ENCODE measurements at regions not wholly inside any gene's neighbourhood (a gene's known extent, or its start where the extent isn't known, plus 50 kb on each side); places are given as distances from the start of the nearest gene placed in this dataset.

DNA sequence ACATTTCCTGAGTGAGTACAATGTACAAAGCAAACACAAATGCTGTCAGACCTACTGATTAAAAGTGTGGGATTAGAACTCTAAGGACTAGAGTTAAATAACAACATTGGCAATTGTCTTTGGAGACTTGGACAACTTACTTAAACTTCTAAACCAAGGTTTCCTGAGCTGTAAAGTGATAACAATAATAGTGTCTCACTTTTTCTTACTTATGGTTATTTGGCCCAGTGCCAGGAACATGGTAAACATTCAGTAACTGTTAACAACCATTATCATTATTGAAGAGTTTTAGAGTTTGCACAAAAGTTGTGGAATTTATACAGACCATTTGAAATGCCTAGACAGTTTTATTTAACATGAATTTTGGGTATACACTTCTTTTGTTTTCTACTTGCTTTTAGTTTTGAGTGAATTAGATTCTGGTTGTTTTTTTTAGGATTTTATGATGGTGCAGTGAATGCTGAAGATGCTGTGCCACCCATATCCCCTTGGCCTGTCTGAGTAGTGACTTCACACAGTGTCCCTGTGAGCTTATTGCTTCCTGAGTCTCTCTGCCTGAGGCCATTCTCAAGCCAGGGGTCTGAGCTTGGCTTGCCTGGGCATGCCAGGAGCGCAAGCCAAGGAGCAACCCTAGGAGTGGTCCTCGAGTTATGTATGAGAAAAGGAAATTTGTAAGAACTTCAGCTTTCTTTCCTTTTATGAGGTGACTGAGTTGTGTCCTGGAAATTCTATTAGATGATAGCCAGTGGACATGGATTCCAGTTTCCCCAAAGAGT is 932.8 kb downstream of the TTLL7 start:
- Histone ChIP-seq H3K36me3 (replicated peaks in 1 of 2; ENCODE audit: control insufficient read depth in 2 of 2, insufficient read depth in 2 of 2, low read length in 2 of 2) (no peaks in the 10 kb centered on the region), H2BK5ac (ENCODE audit: low read length) (no peak overlapping the region), H3K14ac (ENCODE audit: low read length) (no peak overlapping the region), H4K8ac (ENCODE audit: low read depth, low read length) (no peak overlapping the region), H2BK120ac (ENCODE audit: low read depth, low read length) (no peak overlapping the region), H3K9me3 (replicated peaks in 1 of 2; ENCODE audit: control insufficient read depth in 2 of 2, insufficient read depth in 1 of 2, low read depth in 1 of 2, low read length in 2 of 2) (peaks cover 3 to 8% of the 10 kb centered on the region in 2 donors), H2BK12ac (ENCODE audit: low read length) (no peak overlapping the region), H3K27ac (replicated peaks; ENCODE audit: low read length) (no peak overlapping the region), H2BK15ac (ENCODE audit: low read length) (no peak overlapping the region), H3K9ac (ENCODE audit: low read depth, low read length, poor library complexity) (no peak overlapping the region), H3K23ac (ENCODE audit: low read depth, low read length, poor library complexity) (no peak overlapping the region), H3K4me1 (ENCODE audit: control insufficient read depth in 2 of 2, insufficient read depth in 1 of 2, low read depth in 1 of 2, low read length in 2 of 2) (no peaks in the 10 kb centered on the region), H2AFZ (ENCODE audit: low read length) (no peak overlapping the region), H3K4me2 (ENCODE audit: insufficient read depth, low read length, poor library complexity, severe bottlenecking) (no peak overlapping the region), H2AK5ac (ENCODE audit: low read depth, low read length) (no peak overlapping the region), H3K79me1 (ENCODE audit: low read depth, low read length) (no peaks in the 10 kb centered on the region), H3K4ac (ENCODE audit: low read length) (no peak overlapping the region), H3K27me3 (ENCODE audit: control insufficient read depth in 3 of 3, insufficient read depth in 3 of 3, low read depth in 1 of 3, low read length in 3 of 3) (no peaks in the 10 kb centered on the region), H4K91ac (ENCODE audit: low read depth, low read length, poor library complexity) (no peak overlapping the region), H3K18ac (ENCODE audit: low read length) (no peak overlapping the region), H3K4me3 (ENCODE audit: low read length in 2 of 2) (no peak overlapping the region)
- WGBS, 2 donors (ENCODE audit: extremely low coverage in 2 of 2, insufficient read length in 2 of 2, insufficient replicate concordance in 1 of 2), result no CpG with 5 or more reads among the region's 2 CpGs
- no peak for DNase-seq (ENCODE audit: low spot score)

DNA sequence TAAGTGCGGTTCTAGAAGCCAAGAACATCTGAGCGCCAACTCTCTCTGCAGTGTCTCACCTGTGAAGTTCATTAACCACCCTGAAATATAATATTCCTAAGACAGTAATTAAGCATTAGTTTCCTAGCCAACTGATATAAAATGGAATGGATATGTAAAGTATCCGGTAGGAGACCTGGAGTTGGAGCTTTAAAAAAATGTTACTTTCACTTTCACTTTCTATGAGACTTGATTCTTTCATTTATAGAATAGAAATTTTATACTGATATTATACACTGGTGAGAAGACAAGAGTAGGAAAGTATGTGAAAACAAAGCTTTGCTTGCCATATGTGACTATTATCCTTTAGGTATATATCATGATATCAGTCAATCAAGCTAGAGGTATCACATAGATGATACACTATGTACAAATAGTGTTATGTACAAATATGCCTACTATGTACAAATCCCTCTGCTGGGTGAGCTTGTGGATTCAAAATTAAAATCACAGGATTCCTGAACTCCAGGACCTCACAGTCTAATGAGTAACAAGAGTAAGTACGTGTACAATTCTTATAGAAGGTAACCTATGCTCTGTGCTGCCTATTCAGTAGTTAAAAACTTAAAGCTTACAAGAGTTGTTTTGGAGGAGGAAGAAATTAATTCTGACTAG is 934.2 kb downstream of the TTLL7 start:
- Histone ChIP-seq H3K36me3 (replicated peaks in 1 of 2; ENCODE audit: control insufficient read depth in 2 of 2, insufficient read depth in 2 of 2, low read length in 2 of 2) (no peaks in the 10 kb centered on the region), H3K23ac (ENCODE audit: low read depth, low read length, poor library complexity) (no peak overlapping the region), H3K4me1 (ENCODE audit: control insufficient read depth in 2 of 2, insufficient read depth in 1 of 2, low read depth in 1 of 2, low read length in 2 of 2) (no peaks in the 10 kb centered on the region), H2BK5ac (ENCODE audit: low read length) (no peak overlapping the region), H3K14ac (ENCODE audit: low read length) (no peak overlapping the region), H3K27me3 (ENCODE audit: control insufficient read depth in 3 of 3, insufficient read depth in 3 of 3, low read depth in 1 of 3, low read length in 3 of 3) (no peaks in the 10 kb centered on the region), H3K4me2 (ENCODE audit: insufficient read depth, low read length, poor library complexity, severe bottlenecking) (no peak overlapping the region), H3K4ac (ENCODE audit: low read length) (no peak overlapping the region), H3K27ac (replicated peaks; ENCODE audit: low read length) (no peak overlapping the region), H3K79me1 (ENCODE audit: low read depth, low read length) (no peaks in the 10 kb centered on the region), H3K9ac (ENCODE audit: low read depth, low read length, poor library complexity) (no peak overlapping the region), H4K8ac (ENCODE audit: low read depth, low read length) (no peak overlapping the region), H2BK120ac (ENCODE audit: low read depth, low read length) (no peak overlapping the region), H3K4me3 (ENCODE audit: low read length in 2 of 2) (no peak overlapping the region), H2AFZ (ENCODE audit: low read length) (no peak overlapping the region), H2BK15ac (ENCODE audit: low read length) (no peak overlapping the region), H4K91ac (ENCODE audit: low read depth, low read length, poor library complexity) (no peak overlapping the region), H3K9me3 (replicated peaks in 1 of 2; ENCODE audit: control insufficient read depth in 2 of 2, insufficient read depth in 1 of 2, low read depth in 1 of 2, low read length in 2 of 2) (peaks cover 3 to 8% of the 10 kb centered on the region in 2 donors), H3K18ac (ENCODE audit: low read length) (no peak overlapping the region), H2AK5ac (ENCODE audit: low read depth, low read length) (no peak overlapping the region), H2BK12ac (ENCODE audit: low read length) (no peak overlapping the region)
- DNase-seq (ENCODE audit: low spot score), result no peak
- no CpG with 5 or more reads among the region's 4 CpGs for WGBS, 2 donors (ENCODE audit: extremely low coverage in 2 of 2, insufficient read length in 2 of 2, insufficient replicate concordance in 1 of 2)

- no peak for DNase-seq (ENCODE audit: low spot score)
- Histone ChIP-seq H2BK15ac (ENCODE audit: low read length) (no peak overlapping the region), H3K4ac (ENCODE audit: low read length) (no peak overlapping the region), H3K4me1 (ENCODE audit: control insufficient read depth in 2 of 2, insufficient read depth in 1 of 2, low read depth in 1 of 2, low read length in 2 of 2) (no peaks in the 10 kb centered on the region), H3K9ac (ENCODE audit: low read depth, low read length, poor library complexity) (no peak overlapping the region), H2AFZ (ENCODE audit: low read length) (no peak overlapping the region), H2BK120ac (ENCODE audit: low read depth, low read length) (no peak overlapping the region), H2AK5ac (ENCODE audit: low read depth, low read length) (no peak overlapping the region), H3K23ac (ENCODE audit: low read depth, low read length, poor library complexity) (no peak overlapping the region), H2BK5ac (ENCODE audit: low read length) (no peak overlapping the region), H4K8ac (ENCODE audit: low read depth, low read length) (no peak overlapping the region), H3K36me3 (replicated peaks in 1 of 2; ENCODE audit: control insufficient read depth in 2 of 2, insufficient read depth in 2 of 2, low read length in 2 of 2) (no peaks in the 10 kb centered on the region), H3K27me3 (ENCODE audit: control insufficient read depth in 3 of 3, insufficient read depth in 3 of 3, low read depth in 1 of 3, low read length in 3 of 3) (no peaks in the 10 kb centered on the region), H2BK12ac (ENCODE audit: low read length) (no peak overlapping the region), H3K27ac (replicated peaks; ENCODE audit: low read length) (no peak overlapping the region), H3K79me1 (ENCODE audit: low read depth, low read length) (no peaks in the 10 kb centered on the region), H3K14ac (ENCODE audit: low read length) (no peak overlapping the region), H3K18ac (ENCODE audit: low read length) (no peak overlapping the region), H3K4me2 (ENCODE audit: insufficient read depth, low read length, poor library complexity, severe bottlenecking) (no peak overlapping the region), H3K4me3 (ENCODE audit: low read length in 2 of 2) (no peak overlapping the region), H4K91ac (ENCODE audit: low read depth, low read length, poor library complexity) (no peak overlapping the region), H3K9me3 (replicated peaks in 1 of 2; ENCODE audit: control insufficient read depth in 2 of 2, insufficient read depth in 1 of 2, low read depth in 1 of 2, low read length in 2 of 2) (no peaks in the 10 kb centered on the region)
- WGBS, 2 donors (ENCODE audit: extremely low coverage in 2 of 2, insufficient read length in 2 of 2, insufficient replicate concordance in 1 of 2), result no CpG with 5 or more reads among the region's 5 CpGs
Observed at GRCh38 chr1:83060651-83061390, 938.1 kb downstream of the TTLL7 start.

GRCh38 chr1:83060221-83060620 is 938.7 kb downstream of the TTLL7 start:
- H3K18ac ChIP-seq (ENCODE audit: low read length), result no peak overlapping the region

More at GRCh38 chr1:83060221-83060620, 938.7 kb downstream of the TTLL7 start:
- Histone ChIP-seq H2BK15ac (ENCODE audit: low read length) (no peak overlapping the region), H3K4me1 (ENCODE audit: control insufficient read depth in 2 of 2, insufficient read depth in 1 of 2, low read depth in 1 of 2, low read length in 2 of 2) (no peaks in the 10 kb centered on the region), H3K9me3 (replicated peaks in 1 of 2; ENCODE audit: control insufficient read depth in 2 of 2, insufficient read depth in 1 of 2, low read depth in 1 of 2, low read length in 2 of 2) (no peaks in the 10 kb centered on the region), H2BK120ac (ENCODE audit: low read depth, low read length) (no peak overlapping the region), H3K23ac (ENCODE audit: low read depth, low read length, poor library complexity) (no peak overlapping the region), H2AK5ac (ENCODE audit: low read depth, low read length) (no peak overlapping the region), H3K9ac (ENCODE audit: low read depth, low read length, poor library complexity) (no peak overlapping the region), H4K91ac (ENCODE audit: low read depth, low read length, poor library complexity) (no peak overlapping the region), H3K27ac (replicated peaks; ENCODE audit: low read length) (no peak overlapping the region), H3K4me3 (ENCODE audit: low read length in 2 of 2) (no peak overlapping the region), H3K36me3 (replicated peaks in 1 of 2; ENCODE audit: control insufficient read depth in 2 of 2, insufficient read depth in 2 of 2, low read length in 2 of 2) (no peaks in the 10 kb centered on the region), H4K8ac (ENCODE audit: low read depth, low read length) (no peak overlapping the region), H2AFZ (ENCODE audit: low read length) (no peak overlapping the region), H3K4ac (ENCODE audit: low read length) (no peak overlapping the region), H3K27me3 (ENCODE audit: control insufficient read depth in 3 of 3, insufficient read depth in 3 of 3, low read depth in 1 of 3, low read length in 3 of 3) (no peaks in the 10 kb centered on the region), H3K4me2 (ENCODE audit: insufficient read depth, low read length, poor library complexity, severe bottlenecking) (no peak overlapping the region), H3K14ac (ENCODE audit: low read length) (peak overlapping the region; percentile 83), H2BK5ac (ENCODE audit: low read length) (no peak overlapping the region), H3K79me1 (ENCODE audit: low read depth, low read length) (no peaks in the 10 kb centered on the region), H2BK12ac (ENCODE audit: low read length) (no peak overlapping the region)
- DNase-seq (ENCODE audit: low spot score), result no peak
- WGBS, 2 donors (ENCODE audit: extremely low coverage in 2 of 2, insufficient read length in 2 of 2, insufficient replicate concordance in 1 of 2), result no CpG with 5 or more reads among the region's 4 CpGs
